GM21528 (cell line): ENCODE measurements at regions not wholly inside any gene's neighbourhood (a gene's known extent, or its start where the extent isn't known, plus 50 kb on each side); places are given as distances from the start of the nearest gene placed in this dataset.

ENCODE experiments used
- ATAC-seq: cut with Tn5 transposase; IDR thresholded peaks from one replicate; pipeline ENCODE4 v1.9.1; 2021; ENCODE audit warnings: mild to moderate bottlenecking, moderate library complexity; ENCODE audit not compliant: unreplicated experiment, low FRiP score

DNA sequence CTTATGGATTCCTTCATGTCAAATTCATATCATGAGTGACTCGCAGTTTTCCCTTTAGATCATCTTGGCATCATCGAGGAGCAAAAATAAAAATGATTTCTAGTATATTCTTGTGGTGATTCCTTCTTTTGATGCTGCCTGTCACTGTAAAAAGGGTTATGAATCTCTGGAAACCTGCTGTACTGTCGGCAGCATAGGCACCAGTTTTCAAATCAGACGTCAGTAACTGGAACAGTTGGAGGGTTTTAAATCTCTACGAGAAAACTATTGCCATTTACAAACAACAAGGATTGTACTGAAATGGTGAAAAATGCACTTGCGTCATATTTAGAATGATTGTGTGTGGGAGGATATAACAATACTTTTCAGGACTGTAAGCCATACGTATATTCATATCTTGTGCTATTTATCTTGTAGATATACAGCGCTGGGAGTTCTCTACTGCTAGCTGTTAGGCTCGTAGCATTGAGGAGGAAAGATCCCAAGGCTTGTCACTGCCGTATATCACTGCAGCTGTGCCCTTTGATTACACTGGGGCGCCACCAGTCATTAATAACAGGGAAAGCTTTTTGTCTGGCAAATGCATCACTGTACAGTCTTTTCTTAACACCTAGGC, 320.7 kb downstream of the MTX2 start:
- no peak for ATAC-seq

- ATAC-seq, result no peak
Observed at GRCh38 chr2:176592216-176592615, 323.0 kb downstream of the MTX2 start.

DNA sequence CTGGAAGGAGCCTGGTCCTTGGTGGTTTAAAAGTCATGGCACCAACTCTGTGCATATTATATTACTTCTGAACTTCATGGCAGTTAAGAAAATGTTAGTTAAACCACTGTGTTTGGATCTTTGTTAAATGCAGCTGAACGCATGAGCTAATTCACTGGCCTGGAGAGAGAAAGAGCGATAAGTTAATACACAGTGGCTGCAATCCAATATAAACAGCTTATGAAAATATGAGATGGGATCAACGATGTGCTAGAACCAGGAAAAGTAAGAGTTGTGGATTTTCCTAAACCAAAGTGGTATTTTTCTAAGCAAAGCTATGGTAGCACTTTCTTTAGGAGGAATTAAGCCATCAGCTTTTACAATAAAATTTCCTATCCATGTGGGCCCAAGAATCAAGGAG, 326.7 kb downstream of the MTX2 start:
- ATAC-seq, result no peak

- no peak for ATAC-seq
Observed at GRCh38 chr2:176597916-176598315, 328.7 kb downstream of the MTX2 start.

- no peak for ATAC-seq
Observed at GRCh38 chr2:176598351-176598750, 329.1 kb downstream of the MTX2 start.

- ATAC-seq, result no peak
Observed at GRCh38 chr2:176599796-176600485, 330.7 kb downstream of the MTX2 start.

DNA sequence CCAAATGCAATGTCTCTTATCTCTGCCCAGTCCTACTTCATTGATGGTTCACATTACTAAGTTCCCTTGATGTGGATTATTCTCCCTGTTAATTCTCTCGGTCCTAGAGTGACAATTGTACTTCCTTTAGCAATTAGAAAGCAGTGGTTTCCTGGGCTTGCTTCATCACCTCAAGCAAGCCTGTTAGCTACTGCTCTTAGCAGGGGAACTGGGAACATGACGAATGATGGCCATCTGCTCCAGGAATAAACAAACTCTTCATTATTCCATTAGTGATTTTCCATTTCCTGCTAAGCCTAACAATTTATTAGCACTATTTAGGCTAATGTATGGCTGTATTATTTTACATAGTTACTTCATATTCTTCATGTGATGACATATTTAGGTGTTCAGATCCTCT, 331.8 kb downstream of the MTX2 start:
- ATAC-seq, result no peak

DNA sequence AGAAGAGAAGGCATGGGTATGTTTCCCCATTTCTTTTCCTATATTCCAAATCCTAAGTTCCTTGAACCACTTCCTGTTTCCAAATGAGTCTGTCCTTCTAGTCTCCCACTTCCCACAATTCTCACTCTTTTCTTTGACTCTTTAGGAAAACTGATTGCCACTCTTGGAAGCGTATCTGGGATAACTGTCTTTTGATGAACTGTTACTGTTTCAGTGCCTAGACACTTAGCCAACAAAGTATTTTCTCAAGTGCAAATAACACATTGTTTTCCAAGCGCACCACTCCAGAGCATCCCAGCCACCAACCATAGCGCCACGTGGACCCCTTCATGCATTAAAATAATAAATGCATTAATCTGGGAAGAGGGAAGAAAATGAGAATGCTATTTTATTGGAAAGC, 342.8 kb downstream of the MTX2 start:
- no peak for ATAC-seq

DNA sequence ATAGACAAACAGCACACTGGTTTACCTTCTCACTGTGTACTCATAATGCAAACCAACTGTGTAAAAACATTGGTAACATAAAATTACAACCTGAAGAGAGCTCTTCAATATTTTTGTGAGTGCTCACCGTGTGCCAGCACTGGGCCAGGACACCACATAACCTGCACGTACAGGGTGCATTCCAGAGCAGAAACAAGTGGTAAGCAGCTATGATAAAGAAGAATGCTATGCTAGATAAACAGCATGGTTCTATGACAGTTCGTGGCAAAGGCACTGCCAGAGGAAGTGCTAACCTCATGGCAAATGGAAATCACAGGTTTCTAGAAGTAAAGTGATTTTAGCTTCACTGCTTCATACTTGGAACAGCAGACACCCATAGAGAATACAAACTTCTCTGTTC, 343.5 kb downstream of the MTX2 start:
- no peak for ATAC-seq

DNA sequence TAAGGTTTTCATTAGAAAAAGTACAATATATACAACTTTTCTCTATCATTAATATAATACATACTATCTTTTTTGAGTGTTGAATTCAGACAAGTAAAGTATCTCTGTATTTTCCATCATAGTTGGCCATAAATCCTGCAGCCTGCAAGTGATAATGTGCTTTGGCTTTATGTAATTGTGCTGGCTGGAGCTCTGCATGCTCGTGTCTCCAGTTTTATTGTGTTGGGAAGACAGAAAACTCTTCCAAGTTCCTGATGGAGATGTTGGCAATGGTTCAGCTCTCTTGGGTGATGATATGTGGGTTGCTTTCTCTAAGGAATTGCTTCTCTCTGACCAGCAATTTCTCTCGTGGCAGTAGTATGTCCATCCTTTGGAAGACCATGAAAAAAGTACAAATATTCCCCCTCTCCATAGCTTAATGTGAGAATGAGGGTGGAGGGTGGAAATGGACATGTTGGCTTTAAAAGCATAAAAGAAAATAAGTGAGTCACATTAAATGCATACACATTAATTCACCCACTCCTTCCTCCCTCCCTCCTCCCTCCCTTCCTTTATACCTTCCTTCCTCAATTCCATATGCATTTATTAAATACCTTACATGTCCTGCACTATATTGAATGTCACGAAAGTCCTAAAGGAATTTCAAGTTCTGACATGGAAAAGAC, 344.2 kb downstream of the MTX2 start:
- no peak for ATAC-seq

DNA sequence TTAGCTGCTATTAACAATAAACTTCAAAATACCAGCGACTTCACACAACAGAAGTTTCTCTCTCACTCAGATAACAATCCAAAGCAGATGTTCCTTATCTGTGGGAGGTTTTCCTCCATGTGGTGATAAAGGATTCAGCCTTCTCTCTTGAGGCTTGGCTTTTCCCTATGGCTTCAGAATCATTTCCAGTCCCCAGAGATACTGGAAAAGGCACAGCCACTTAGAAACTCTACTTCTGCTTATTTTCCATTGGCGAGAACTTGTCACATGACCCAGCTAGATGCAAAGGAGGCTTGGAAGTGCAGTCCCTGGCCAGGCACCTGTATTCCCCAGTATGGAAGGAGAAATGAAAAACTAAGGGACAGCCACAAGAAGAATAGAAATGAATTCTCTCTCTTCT, 344.8 kb downstream of the MTX2 start:
- no peak for ATAC-seq

DNA sequence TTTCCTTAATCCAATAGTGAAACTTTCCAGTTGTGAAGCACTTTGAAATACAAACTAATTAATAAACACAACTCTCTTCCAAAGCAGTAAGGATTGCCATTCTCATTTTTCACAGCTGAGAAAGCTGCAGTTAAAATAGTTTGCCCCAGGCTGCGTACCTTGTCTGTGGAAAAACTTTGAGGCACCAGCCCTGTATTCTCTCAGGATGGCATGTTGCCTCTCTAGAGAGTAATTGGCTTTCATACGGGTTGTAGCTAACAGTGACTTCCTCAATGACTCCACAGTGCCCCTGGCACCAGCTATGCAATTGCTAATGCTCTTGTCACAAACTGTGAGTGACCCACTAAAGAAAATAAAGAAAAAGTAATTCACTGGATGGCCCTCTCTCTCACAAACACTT, 345.7 kb downstream of the MTX2 start:
- ATAC-seq, result no peak

DNA sequence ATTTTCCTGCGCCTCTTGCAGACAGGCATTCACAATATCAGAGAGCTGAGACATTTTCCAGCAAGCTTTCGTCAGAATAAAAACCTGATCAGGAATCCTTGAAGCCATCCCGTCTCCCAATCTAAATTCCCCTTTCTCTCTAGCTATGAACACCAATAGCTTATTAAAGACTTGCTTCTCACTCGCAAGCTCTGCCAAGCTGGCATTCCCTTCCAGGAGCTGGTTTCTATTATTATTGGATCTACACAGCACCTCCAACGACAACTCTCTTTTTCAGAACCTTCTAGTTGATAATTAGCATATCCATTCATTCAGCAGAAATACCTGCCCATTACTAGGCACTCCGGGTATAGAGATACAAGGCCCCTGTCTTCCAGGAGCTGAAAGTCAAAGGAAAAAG, 350.3 kb downstream of the MTX2 start:
- ATAC-seq, result no peak

- no peak for ATAC-seq
Observed at GRCh38 chr2:176621350-176621749, 352.1 kb downstream of the MTX2 start.

DNA sequence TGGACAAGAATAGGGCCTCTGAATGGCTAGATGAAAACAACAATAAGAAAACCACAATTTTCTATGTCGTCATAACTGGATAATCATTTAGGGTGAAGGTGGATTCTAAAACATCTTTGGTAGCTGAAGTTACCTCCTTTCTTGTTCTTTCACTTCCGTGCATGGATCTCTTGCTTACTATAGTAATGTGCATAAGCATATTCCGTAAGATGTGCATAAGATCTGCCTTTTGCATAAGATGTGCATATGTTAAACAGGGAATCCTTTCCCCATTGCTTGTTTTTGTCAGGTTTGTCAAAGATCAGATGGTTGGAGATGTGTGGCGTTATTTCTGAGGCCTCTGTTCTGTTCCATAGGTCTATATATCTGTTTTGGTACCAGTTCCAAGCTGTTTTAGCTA, 353.6 kb downstream of the MTX2 start:
- no peak for ATAC-seq

DNA sequence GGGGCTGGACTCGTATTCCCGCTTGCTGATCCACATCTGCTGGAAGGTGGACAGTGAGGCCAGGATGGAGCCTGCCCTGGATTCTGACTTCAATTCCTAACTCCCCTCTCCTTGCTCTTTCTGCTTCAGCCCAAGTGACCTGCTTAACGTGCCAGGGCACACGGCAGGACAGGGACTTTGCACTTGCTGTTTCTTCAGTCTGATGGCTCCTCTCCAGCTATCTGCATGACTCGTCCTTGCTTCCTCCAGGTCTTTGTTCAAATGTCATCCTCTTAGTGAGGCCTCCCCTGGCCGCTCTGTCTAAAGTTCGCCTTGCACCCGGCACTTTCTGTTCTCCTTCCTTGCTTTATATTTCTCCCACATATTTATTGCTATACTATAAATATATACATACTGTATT, 357.6 kb downstream of the MTX2 start:
- ATAC-seq, result no peak

DNA sequence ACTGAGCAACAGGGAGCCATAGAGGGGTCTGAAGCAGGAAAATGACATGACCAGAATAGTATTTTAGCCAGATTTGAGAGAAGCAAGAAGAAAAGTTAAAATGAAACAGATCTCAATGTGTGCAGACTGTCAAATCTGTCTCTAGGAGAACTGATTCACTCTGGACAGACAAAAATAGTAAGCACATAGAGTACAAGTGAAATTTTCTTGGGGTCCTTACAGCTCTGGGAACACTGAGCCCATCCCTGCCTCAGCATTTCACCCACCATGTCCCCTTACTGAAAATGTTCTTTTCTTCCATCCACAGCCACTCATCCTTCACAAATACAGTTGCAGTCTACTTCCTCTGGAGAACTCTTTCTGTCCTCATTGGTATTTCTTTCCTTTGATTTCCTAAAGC, 359.2 kb downstream of the MTX2 start:
- no peak for ATAC-seq

- no peak for ATAC-seq
Observed at GRCh38 chr2:176633754-176634153, 364.5 kb downstream of the MTX2 start.

DNA sequence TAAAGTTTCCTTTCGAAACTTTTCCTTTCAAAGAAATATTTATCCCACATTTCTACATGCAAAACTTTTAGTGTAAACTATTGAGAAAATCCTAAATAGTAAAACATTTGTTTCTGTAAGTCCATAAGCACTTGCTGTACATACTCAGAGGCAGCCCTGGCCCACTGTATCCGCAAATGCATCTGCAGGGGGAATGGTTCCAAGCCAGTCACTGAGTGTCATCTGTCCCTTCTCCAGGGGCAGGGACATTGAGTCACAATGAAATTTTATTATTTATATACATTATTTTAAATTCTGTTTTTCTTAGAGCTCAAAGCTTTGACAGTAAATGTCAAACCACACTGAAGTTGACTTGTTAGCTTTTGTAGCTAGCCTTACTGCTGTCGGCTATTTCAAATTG, 367.2 kb downstream of the MTX2 start:
- no peak for ATAC-seq

GRCh38 chr2:176637142-176637485, 367.9 kb downstream of the MTX2 start:
- ATAC-seq, result no peak

DNA sequence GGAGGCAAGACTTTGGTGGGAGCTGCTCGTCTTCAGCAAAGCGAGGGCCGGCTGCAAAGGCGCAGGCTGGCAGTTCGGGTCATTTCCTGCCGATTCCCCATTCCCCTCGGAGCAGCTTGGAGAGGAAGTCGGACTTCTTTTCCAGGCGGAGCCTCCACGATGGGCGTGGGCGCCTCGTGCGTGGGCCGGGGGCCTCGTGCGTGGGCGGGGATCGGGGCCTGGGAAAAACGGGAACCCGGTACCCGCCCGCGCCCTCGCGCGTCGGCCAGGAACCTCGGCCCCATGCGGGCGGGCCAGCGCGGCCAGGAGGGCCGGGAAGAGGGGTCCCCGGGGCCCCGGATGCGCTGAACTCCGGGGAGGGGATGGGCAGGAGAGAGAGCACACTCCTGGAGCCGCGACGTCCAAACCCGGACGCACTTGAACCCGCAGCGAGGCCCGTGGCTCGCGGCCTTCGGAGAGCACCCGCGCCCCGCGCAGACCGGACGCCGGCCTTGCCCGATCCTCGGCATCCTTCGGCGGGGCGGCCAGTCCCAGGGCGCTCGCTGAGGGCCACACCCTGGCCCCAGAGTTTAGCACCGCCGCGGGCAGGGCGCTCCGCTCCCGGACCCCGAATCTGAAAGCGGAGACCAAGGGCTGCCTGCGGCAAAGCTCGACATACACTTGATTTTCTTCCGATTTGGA, 368.4 kb downstream of the MTX2 start:
- ATAC-seq, result peak; percentile 39
